ENCODE measurements at regions not wholly inside any gene's neighbourhood (a gene's known extent, or its start where the extent isn't known, plus 50 kb on each side); places are given as distances from the start of the nearest gene placed in this dataset.

DNA sequence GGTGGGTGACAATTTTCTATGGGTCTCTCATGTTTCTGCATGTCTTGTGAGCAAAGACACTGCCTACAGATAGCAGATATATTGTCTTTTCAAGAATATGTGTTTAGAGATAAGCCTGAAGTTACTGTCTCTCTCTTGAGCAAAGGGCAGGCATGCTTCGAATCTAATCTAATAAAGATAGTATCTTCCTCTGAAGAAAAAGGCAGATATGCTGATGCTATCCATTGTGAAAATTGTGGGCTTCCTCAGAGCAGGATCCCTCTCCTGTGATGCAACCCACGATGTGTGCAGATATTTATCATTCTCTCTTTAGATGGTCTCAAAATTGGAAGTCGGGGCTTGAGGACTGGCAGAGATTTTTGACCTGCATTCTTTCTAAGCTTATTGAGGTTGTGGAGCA lies 187.0 kb downstream of the DACT1 start:
- no peaks in the 10 kb centered on the region for H3K4me1 ChIP-seq
- H3K36me3 ChIP-seq (replicated peaks) = no peaks in the 10 kb centered on the region
- no peak overlapping the region for H3K4me3 ChIP-seq
- no peaks in the 10 kb centered on the region; the same call in 1 of the 2 replicates for H3K9me3 ChIP-seq
- in situ Hi-C loops (cut with MboI; ENCODE audit: low sequenced_read_pairs) = no loop called here
- DNase-seq (ENCODE audit: low spot score in 2 of 2) = no peak
- no peaks in the 10 kb centered on the region for H3K27me3 ChIP-seq (ENCODE audit: low read depth)

DNA sequence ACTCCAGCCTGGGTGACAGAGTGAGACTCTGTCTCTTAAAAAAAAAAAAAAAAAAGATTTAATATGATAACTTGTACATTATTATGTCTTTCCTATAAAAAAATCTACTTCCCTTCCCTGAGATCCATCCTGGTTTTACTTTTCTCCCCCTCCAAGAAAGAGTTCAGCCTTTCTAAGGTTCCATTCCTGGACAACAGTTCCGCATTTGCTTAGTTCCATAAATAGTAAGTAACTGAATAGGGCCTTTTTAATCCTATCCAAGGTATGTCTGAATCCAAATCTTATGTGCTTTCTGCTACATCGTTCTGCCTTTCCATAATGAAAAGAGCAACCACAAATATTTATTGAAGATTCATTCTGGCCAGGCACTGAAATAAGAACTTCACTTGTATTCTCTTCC lies 187.8 kb downstream of the DACT1 start:
- Histone ChIP-seq H3K27me3 (ENCODE audit: low read depth) (no peaks in the 10 kb centered on the region; the same call in 1 of the 2 replicates), H3K4me1 (no peaks in the 10 kb centered on the region), H3K4me3 (no peak overlapping the region), H3K9me3 (no peaks in the 10 kb centered on the region; the same call in 1 of the 2 replicates), H3K36me3 (replicated peaks) (no peaks in the 10 kb centered on the region)
- in situ Hi-C loops (cut with MboI; ENCODE audit: low sequenced_read_pairs) = no loop called here
- no peak for DNase-seq (ENCODE audit: low spot score in 2 of 2)

- H3K36me3 ChIP-seq (replicated peaks) = no peaks in the 10 kb centered on the region
- H3K4me3 ChIP-seq = no peak overlapping the region
- H3K4me1 ChIP-seq = no peaks in the 10 kb centered on the region
- no peak for DNase-seq (ENCODE audit: low spot score in 2 of 2)
- H3K27me3 ChIP-seq (ENCODE audit: low read depth) = no peaks in the 10 kb centered on the region; the same call in none of the 2 replicates
- H3K9me3 ChIP-seq = no peaks in the 10 kb centered on the region; the same call in 1 of the 2 replicates
- in situ Hi-C loops (cut with MboI; ENCODE audit: low sequenced_read_pairs) = no loop called here
Observed at GRCh38 chr14:58826845-58827686, 189.3 kb downstream of the DACT1 start.

- H3K27me3 ChIP-seq (ENCODE audit: low read depth) = no peaks in the 10 kb centered on the region; the same call in none of the 2 replicates
- in situ Hi-C loops (cut with MboI; ENCODE audit: low sequenced_read_pairs) = no loop called here
- H3K36me3 ChIP-seq (replicated peaks) = no peaks in the 10 kb centered on the region
- no peak for DNase-seq (ENCODE audit: low spot score in 2 of 2)
- H3K4me1 ChIP-seq = no peaks in the 10 kb centered on the region
- no peak overlapping the region for H3K4me3 ChIP-seq
- H3K9me3 ChIP-seq = no peaks in the 10 kb centered on the region; the same call in 1 of the 2 replicates
Observed at GRCh38 chr14:58828298-58828697, 190.5 kb downstream of the DACT1 start.

DNA sequence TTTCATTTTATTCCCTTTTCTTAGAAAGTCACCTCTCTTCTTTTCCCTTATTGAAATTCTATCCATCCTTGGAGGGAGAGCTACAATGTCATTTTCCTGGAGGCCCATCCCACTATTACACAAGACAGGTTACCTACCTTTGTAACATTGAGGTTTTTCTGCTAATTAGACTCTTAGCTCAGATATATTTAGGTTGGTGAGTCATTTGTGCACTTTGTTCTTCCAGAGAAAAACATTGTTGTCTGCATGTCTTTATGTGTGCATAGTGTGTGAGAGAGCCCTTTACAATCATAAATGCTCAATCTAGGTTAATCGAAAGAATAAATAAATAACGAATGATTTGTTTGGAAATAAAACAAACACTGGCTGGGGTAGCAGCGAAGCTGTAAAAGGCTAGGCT lies 191.8 kb downstream of the DACT1 start:
- H3K4me3 ChIP-seq = no peak overlapping the region
- no peaks in the 10 kb centered on the region for H3K36me3 ChIP-seq (replicated peaks)
- in situ Hi-C loops (cut with MboI; ENCODE audit: low sequenced_read_pairs) = no loop called here
- H3K9me3 ChIP-seq = no peaks in the 10 kb centered on the region; the same call in 1 of the 2 replicates
- no peaks in the 10 kb centered on the region; the same call in none of the 2 replicates for H3K27me3 ChIP-seq (ENCODE audit: low read depth)
- DNase-seq (ENCODE audit: low spot score in 2 of 2) = no peak
- no peaks in the 10 kb centered on the region for H3K4me1 ChIP-seq

- Histone ChIP-seq H3K36me3 (replicated peaks) (no peaks in the 10 kb centered on the region), H3K27me3 (ENCODE audit: low read depth) (no peaks in the 10 kb centered on the region; the same call in none of the 2 replicates), H3K9me3 (no peaks in the 10 kb centered on the region; the same call in 1 of the 2 replicates), H3K4me1 (no peaks in the 10 kb centered on the region), H3K4me3 (no peak overlapping the region)
- in situ Hi-C loops (cut with MboI; ENCODE audit: low sequenced_read_pairs) = no loop called here
- DNase-seq (ENCODE audit: low spot score in 2 of 2) = no peak
Observed at GRCh38 chr14:58830121-58830520, 192.4 kb downstream of the DACT1 start.

DNA sequence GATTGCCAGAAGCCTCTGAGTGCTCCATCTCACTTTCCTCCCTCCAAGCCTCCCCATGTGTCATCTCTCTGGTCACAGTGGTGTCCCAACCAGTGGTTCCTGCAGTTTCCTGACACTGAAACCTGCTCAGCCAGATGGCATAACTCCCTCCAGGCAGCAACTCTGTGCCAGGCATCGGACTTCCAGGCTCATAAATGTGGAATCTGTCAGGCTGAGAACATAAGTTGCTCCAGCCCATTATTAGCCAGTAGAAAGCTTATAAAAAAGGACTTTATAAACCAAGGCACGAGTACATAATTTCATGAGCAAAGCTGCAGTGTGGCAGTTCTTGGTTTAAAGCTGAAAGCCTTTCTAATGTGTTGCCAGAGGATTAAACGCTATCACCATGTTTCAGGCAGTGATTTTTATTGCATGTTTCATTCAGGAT lies 194.3 kb downstream of the DACT1 start:
- in situ Hi-C loops (cut with MboI; ENCODE audit: low sequenced_read_pairs) = no loop called here
- no peaks in the 10 kb centered on the region; the same call in none of the 2 replicates for H3K27me3 ChIP-seq (ENCODE audit: low read depth)
- no peak for DNase-seq (ENCODE audit: low spot score in 2 of 2)
- H3K9me3 ChIP-seq = no peaks in the 10 kb centered on the region; the same call in 1 of the 2 replicates
- no peaks in the 10 kb centered on the region for H3K36me3 ChIP-seq (replicated peaks)
- no peak overlapping the region for H3K4me3 ChIP-seq
- H3K4me1 ChIP-seq = no peaks in the 10 kb centered on the region

- no peak for DNase-seq (ENCODE audit: low spot score in 2 of 2)
- Histone ChIP-seq H3K4me3 (no peak overlapping the region), H3K36me3 (replicated peaks) (no peaks in the 10 kb centered on the region), H3K4me1 (no peaks in the 10 kb centered on the region), H3K9me3 (no peaks in the 10 kb centered on the region), H3K27me3 (ENCODE audit: low read depth) (no peaks in the 10 kb centered on the region; the same call in none of the 2 replicates)
- in situ Hi-C loops (cut with MboI; ENCODE audit: low sequenced_read_pairs) = no loop called here
Observed at GRCh38 chr14:58833634-58834378, 196.0 kb downstream of the DACT1 start.

GRCh38 chr14:58836303-58836974 lies 198.7 kb downstream of the DACT1 start:
- in situ Hi-C loops (cut with MboI; ENCODE audit: low sequenced_read_pairs) = no loop called here
- Histone ChIP-seq H3K4me3 (no peak overlapping the region), H3K4me1 (no peaks in the 10 kb centered on the region), H3K36me3 (replicated peaks) (no peaks in the 10 kb centered on the region), H3K27me3 (ENCODE audit: low read depth) (no peaks in the 10 kb centered on the region; the same call in 1 of the 2 replicates), H3K9me3 (no peaks in the 10 kb centered on the region)
- no peak for DNase-seq (ENCODE audit: low spot score in 2 of 2)

- Histone ChIP-seq H3K27me3 (ENCODE audit: low read depth) (no peaks in the 10 kb centered on the region), H3K4me3 (no peak overlapping the region), H3K4me1 (no peaks in the 10 kb centered on the region), H3K36me3 (replicated peaks) (no peaks in the 10 kb centered on the region), H3K9me3 (no peaks in the 10 kb centered on the region)
- in situ Hi-C loops (cut with MboI; ENCODE audit: low sequenced_read_pairs) = no loop called here
- DNase-seq (ENCODE audit: low spot score in 2 of 2) = no peak
Observed at GRCh38 chr14:58839233-58839632, 201.5 kb downstream of the DACT1 start.

GRCh38 chr14:58844544-58844943 lies 206.8 kb downstream of the DACT1 start:
- no peak for DNase-seq (ENCODE audit: low spot score in 2 of 2)
- no peak overlapping the region for H3K4me3 ChIP-seq
- in situ Hi-C loops (cut with MboI; ENCODE audit: low sequenced_read_pairs) = no loop called here
- no peaks in the 10 kb centered on the region for H3K36me3 ChIP-seq (replicated peaks)
- H3K4me1 ChIP-seq = no peaks in the 10 kb centered on the region
- no peaks in the 10 kb centered on the region for H3K27me3 ChIP-seq (ENCODE audit: low read depth)
- no peaks in the 10 kb centered on the region for H3K9me3 ChIP-seq

DNA sequence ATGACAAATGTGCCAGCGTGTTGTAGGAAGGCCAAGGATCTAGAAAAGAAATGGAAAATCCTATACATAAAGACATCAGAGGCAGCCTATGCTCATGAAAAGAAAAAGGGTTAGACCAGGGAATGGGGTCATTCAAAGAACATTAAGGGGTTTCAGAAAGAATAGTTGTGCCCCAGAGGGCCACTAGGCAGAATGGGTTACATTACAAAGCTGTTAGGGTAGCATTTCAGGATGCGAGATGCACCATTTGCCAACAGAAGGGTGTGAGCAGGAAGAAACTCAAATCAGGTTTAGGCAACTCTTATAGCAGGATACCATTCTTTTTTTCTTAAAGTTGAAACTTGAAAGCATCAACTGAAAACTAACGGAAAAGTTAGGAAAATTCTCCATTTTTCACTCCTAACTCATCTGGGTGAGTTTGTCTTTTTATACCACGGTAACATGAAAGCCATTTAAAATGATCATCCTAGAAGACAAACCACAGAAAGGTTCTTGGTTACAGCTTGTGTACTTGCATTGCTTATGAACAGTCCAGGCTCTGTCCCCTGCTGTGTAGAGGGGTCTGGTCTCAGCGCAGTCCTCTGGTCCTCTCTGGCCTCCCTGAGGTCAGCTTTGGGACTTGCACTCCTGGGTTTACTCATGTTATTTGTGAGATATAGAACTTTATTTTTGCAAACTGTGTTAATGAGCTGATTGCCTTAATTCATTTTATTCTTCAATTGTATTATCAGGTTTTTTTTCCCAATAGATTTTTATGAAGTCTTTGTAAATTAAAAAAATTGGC lies 209.1 kb downstream of the DACT1 start:
- no peaks in the 10 kb centered on the region for H3K27me3 ChIP-seq (ENCODE audit: low read depth)

DNA sequence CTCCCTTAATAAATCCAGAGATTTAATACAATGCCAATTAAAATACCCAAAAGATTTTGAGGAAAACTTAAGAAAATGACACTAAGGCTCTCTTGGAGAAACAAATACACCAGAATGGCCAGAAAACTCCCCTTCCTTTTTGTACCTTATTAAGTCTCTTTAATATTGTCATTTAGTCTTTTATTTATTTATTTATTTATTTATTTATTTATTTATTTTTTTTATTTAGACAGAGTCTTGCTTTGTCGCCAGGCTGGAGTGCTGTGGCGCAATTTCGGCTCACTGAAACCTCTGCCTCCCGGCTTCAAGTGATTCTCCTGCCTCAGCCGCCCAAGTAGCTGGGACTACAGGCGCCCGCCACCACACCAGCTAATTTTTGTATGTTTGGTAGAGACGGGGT lies 210.6 kb downstream of the DACT1 start:
- no peaks in the 10 kb centered on the region for H3K9me3 ChIP-seq
- H3K27me3 ChIP-seq (ENCODE audit: low read depth) = no peaks in the 10 kb centered on the region
- no peaks in the 10 kb centered on the region for H3K36me3 ChIP-seq (replicated peaks)
- DNase-seq (ENCODE audit: low spot score in 2 of 2) = no peak
- in situ Hi-C loops (cut with MboI; ENCODE audit: low sequenced_read_pairs) = no loop called here
- no peak overlapping the region for H3K4me3 ChIP-seq
- no peaks in the 10 kb centered on the region for H3K4me1 ChIP-seq

More for the DNA sequence above, 209.1 kb downstream of the DACT1 start:
- no peak overlapping the region for H3K4me3 ChIP-seq
- no peaks in the 10 kb centered on the region for H3K9me3 ChIP-seq
- DNase-seq (ENCODE audit: low spot score in 2 of 2) = no peak
- in situ Hi-C loops (cut with MboI; ENCODE audit: low sequenced_read_pairs) = no loop called here
- H3K36me3 ChIP-seq (replicated peaks) = no peaks in the 10 kb centered on the region
- H3K4me1 ChIP-seq = no peaks in the 10 kb centered on the region
